ENCODE measurements at regions not wholly inside any gene's neighbourhood (a gene's known extent, or its start where the extent isn't known, plus 50 kb on each side); places are given as distances from the start of the nearest gene placed in this dataset.

DNA sequence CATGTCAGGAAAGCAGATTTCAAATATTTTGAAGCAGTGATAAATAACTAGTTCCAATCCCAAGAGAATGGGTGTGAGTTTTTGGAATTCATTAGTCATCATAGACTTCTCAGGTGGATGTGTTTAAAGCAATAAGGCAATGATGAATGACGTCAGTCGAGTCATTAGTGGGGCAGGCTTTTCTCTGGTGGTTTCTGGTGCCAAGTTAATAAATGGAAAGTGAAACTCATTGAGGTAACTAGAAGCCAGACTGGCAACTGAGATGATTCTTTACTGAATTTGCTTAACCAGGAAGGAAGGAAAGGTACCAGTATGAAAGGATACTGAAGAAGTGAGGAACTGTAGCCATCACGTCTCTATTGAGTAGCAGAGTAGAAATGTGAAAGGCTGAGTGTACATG, 311.0 kb downstream of the GPAM start:
- H3K18ac ChIP-seq (ENCODE audit: extremely low read depth, low read length) = no peak overlapping the region
- H4K5ac ChIP-seq (ENCODE audit: insufficient read length, low read depth, low read length) = no peak overlapping the region
- POLR2A ChIA-PET (ENCODE audit: partially characterized antibody) = no interaction called here
- H2BK12ac ChIP-seq (ENCODE audit: low read depth, low read length) = no peak overlapping the region
- no peaks in the 10 kb centered on the region for H3K79me2 ChIP-seq (ENCODE audit: control insufficient read depth in 1 of 2, insufficient read depth in 2 of 2, low read length in 2 of 2)
- H3K36me3 ChIP-seq (ENCODE audit: control insufficient read depth in 2 of 4, insufficient read depth in 4 of 4, low read length in 3 of 4) = no peaks in the 10 kb centered on the region; a peak in 1 of 8 replicates
- no peak overlapping the region for H2BK5ac ChIP-seq (ENCODE audit: low read depth, low read length)
- no peak overlapping the region for H2AK5ac ChIP-seq (ENCODE audit: low read depth, low read length)
- H2AFZ ChIP-seq (ENCODE audit: low read length) = no peak overlapping the region
- no peak overlapping the region for H3K4me2 ChIP-seq (ENCODE audit: insufficient read depth in 1 of 2, low read depth in 2 of 2, low read length in 2 of 2)
- H2BK15ac ChIP-seq (ENCODE audit: low read length) = no peak overlapping the region
- no peaks in the 10 kb centered on the region for H4K20me1 ChIP-seq (replicated peaks in 1 of 2; ENCODE audit: control insufficient read depth in 1 of 2, insufficient read depth in 2 of 2, low read length in 2 of 2)
- no peak overlapping the region for H4K8ac ChIP-seq (ENCODE audit: extremely low read depth, insufficient read depth, low read length)
- H3K9me3 ChIP-seq (ENCODE audit: insufficient read depth in 2 of 2, low read depth in 1 of 2, low read length in 1 of 2) = peaks cover 0 to 4% of the 10 kb centered on the region in 2 experiments; a peak in 1 of 4 replicates
- no peak overlapping the region for H3K4ac ChIP-seq (replicated peaks; ENCODE audit: insufficient read length, low read depth, low read length)
- H3K27ac ChIP-seq (ENCODE audit: low read depth, low read length) = no peak overlapping the region
- H4K91ac ChIP-seq (replicated peaks; ENCODE audit: insufficient read length, low read length) = no peak overlapping the region
- no peaks in the 10 kb centered on the region for H3K4me1 ChIP-seq (replicated peaks in 1 of 4; ENCODE audit: control insufficient read depth in 3 of 4, insufficient read depth in 4 of 4, low read length in 3 of 4)
- CTCF ChIA-PET (ENCODE audit: partially characterized antibody) = no interaction called here
- no peak overlapping the region for H3K23ac ChIP-seq (ENCODE audit: insufficient read length)
- no peak overlapping the region for H3K56ac ChIP-seq (replicated peaks; ENCODE audit: insufficient read length, low read depth, low read length)
- H2BK20ac ChIP-seq (ENCODE audit: low read length) = no peak overlapping the region
- H3K23me2 ChIP-seq (ENCODE audit: low read depth, low read length) = no peaks in the 10 kb centered on the region
- no peak overlapping the region for H2BK120ac ChIP-seq (replicated peaks; ENCODE audit: low read depth, low read length)
- H3K79me1 ChIP-seq (ENCODE audit: low read depth, low read length) = no peaks in the 10 kb centered on the region
- FAIRE-seq (no peak), DNase-seq (ENCODE audit: low read depth in 1 of 2, low spot score in 2 of 2) (no peak)
- no peak overlapping the region for H3K4me3 ChIP-seq (ENCODE audit: extremely low read depth in 1 of 4, insufficient read depth in 2 of 4, low read depth in 3 of 4, low read length in 4 of 4)
- TF ChIP-seq CEBPB (IDR thresholded peaks at IDR 0.05; ENCODE audit: low read depth, low read length) (no peak), SIRT6 (IDR thresholded peaks at IDR 0.05; ENCODE audit: low read length) (no peak), RAD21 (IDR thresholded peaks at IDR 0.05 in 1 of 2, conservative IDR thresholded peaks at IDR 0.05 in 1 of 2; ENCODE audit: low read depth in 2 of 2, low read length in 2 of 2) (no peak), KDM1A (IDR thresholded peaks at IDR 0.05; ENCODE audit: borderline replicate concordance, low read length) (no peak), SP2 (IDR thresholded peaks at IDR 0.05; ENCODE audit: low read length) (no peak), CBX5 (IDR thresholded peaks at IDR 0.05; ENCODE audit: low read depth, low read length) (no peak), HDAC2 (IDR thresholded peaks at IDR 0.05; ENCODE audit: borderline replicate concordance in 1 of 2, low read depth in 2 of 2, low read length in 2 of 2) (no peak)
- no peaks in the 10 kb centered on the region for H3K27me3 ChIP-seq (replicated peaks in 1 of 4; ENCODE audit: control insufficient read depth in 3 of 4, extremely low read depth in 1 of 4, insufficient read depth in 3 of 4, low read length in 3 of 4)
- no peak overlapping the region for H3K9ac ChIP-seq (replicated peaks in 1 of 4; ENCODE audit: extremely low read depth in 1 of 4, low read depth in 3 of 4, low read length in 3 of 4)
- WGBS, 2 experiments (ENCODE audit: extremely low coverage in 1 of 2, insufficient coverage in 1 of 2, insufficient read length in 1 of 2, insufficient replicate concordance in 2 of 2, low coverage in 1 of 2, low lambda C conversion rate in 2 of 2, missing lambda C conversion rate in 1 of 2) = 98% methylated on average over 3 of the region's 3 CpGs; no CpG with 5 or more reads in 1 of the 2 experiments
- H3K14ac ChIP-seq (ENCODE audit: insufficient read length) = no peak overlapping the region

All from H1 (cell line).